Astrocyte (in vitro differentiated cells and primary cell): ENCODE measurements at regions not wholly inside any gene's neighbourhood (a gene's known extent, or its start where the extent isn't known, plus 50 kb on each side); places are given as distances from the start of the nearest gene placed in this dataset.

Experiments
- DNase-seq: peaks from one replicate; pipeline ENCODE4 v3.0.0-alpha.2; 2010; ENCODE audit warnings: low read depth
- FAIRE-seq: peaks from 2 replicates; lab custom pipeline; 2011; peaks lifted over from hg19 to GRCh38; lab: Jason Lieb, UNC
- H2AFZ ChIP-seq: 2 replicates; pipeline ENCODE4 v1.6.0; 2012; ENCODE audit warnings: low read depth, low read length, inconsistent platforms
- H3K27ac ChIP-seq: 2 replicates; pipeline ENCODE4 v1.5.1; 2011; ENCODE audit warnings: low read depth, low read length, inconsistent platforms
- H3K27me3 ChIP-seq: 2 replicates; pipeline ENCODE4 v1.6.0; 2011; ENCODE audit warnings: low read length, inconsistent platforms; ENCODE audit not compliant: insufficient read depth
- H3K36me3 ChIP-seq: 2 replicates; pipeline ENCODE4 v1.5.1; 2011; ENCODE audit warnings: low read length, inconsistent platforms; ENCODE audit not compliant: insufficient read depth
- H3K4me1 ChIP-seq: 2 replicates; pipeline ENCODE4 v1.5.1; 2011; ENCODE audit warnings: low read length, inconsistent platforms; ENCODE audit not compliant: insufficient read depth
- H3K4me2 ChIP-seq: 2 replicates; pipeline ENCODE4 v1.6.0; 2012; ENCODE audit warnings: low read length, inconsistent platforms
- H3K4me3 ChIP-seq: 2 replicates; pipeline ENCODE4 v1.5.1; 2011; ENCODE audit warnings: low read depth, mild to moderate bottlenecking, low read length, inconsistent platforms; ENCODE audit not compliant: insufficient read depth
- H3K79me2 ChIP-seq: 2 replicates; pipeline ENCODE4 v1.6.0; 2012; ENCODE audit warnings: mild to moderate bottlenecking, low read length, inconsistent platforms; ENCODE audit not compliant: insufficient read depth
- H3K9ac ChIP-seq: 2 replicates; pipeline ENCODE4 v1.6.0; 2012; ENCODE audit warnings: mild to moderate bottlenecking, low read length, inconsistent platforms
- H3K9me3 ChIP-seq: 2 replicates; pipeline ENCODE4 v1.5.1; 2012; ENCODE audit warnings: low read depth, mild to moderate bottlenecking, low read length, inconsistent platforms; ENCODE audit not compliant: insufficient read depth
- H4K20me1 ChIP-seq: 2 replicates; pipeline ENCODE4 v1.6.0; 2012; ENCODE audit warnings: low read length, inconsistent platforms; ENCODE audit not compliant: insufficient read depth
- H3K27ac Mint-ChIP-seq: one replicate; pipeline ENCODE4 v1.8.0; 2021; ENCODE audit warnings: mild to moderate bottlenecking, mixed read lengths; ENCODE audit not compliant: unreplicated experiment
- H3K27me3 Mint-ChIP-seq: one replicate; pipeline ENCODE4 v1.8.0; 2021; ENCODE audit warnings: low read depth, mixed read lengths; ENCODE audit not compliant: unreplicated experiment
- H3K36me3 Mint-ChIP-seq: one replicate; pipeline ENCODE4 v1.8.0; 2021; ENCODE audit warnings: low read depth, mixed read lengths; ENCODE audit not compliant: unreplicated experiment
- H3K4me1 Mint-ChIP-seq: one replicate; pipeline ENCODE4 v1.8.0; 2021; ENCODE audit warnings: low read depth, mixed read lengths; ENCODE audit not compliant: unreplicated experiment
- H3K4me3 Mint-ChIP-seq: one replicate; pipeline ENCODE4 v1.8.0; 2021; ENCODE audit warnings: mild to moderate bottlenecking, moderate library complexity, mixed read lengths; ENCODE audit not compliant: unreplicated experiment
- H3K9me3 Mint-ChIP-seq: one replicate; pipeline ENCODE4 v1.8.0; 2021; ENCODE audit warnings: mild to moderate bottlenecking, mixed read lengths; ENCODE audit not compliant: unreplicated experiment
- CTCF ChIP-seq: IDR thresholded peaks from 2 replicates; pipeline ENCODE4 v1.5.1; 2011; ENCODE audit warnings: low read depth, mild to moderate bottlenecking, inconsistent platforms, low read length, moderate library complexity; ENCODE audit not compliant: insufficient read depth
- EZH2 ChIP-seq: IDR thresholded peaks from 2 replicates; pipeline ENCODE4 v1.6.1; 2012; ENCODE audit warnings: mild to moderate bottlenecking, low read length, inconsistent platforms; ENCODE audit not compliant: insufficient read depth

- H3K4me1 Mint-ChIP-seq, result no peaks in the 10 kb centered on the region
- Histone ChIP-seq H3K79me2 (no peaks in the 10 kb centered on the region), H3K27ac (no peak overlapping the region), H2AFZ (no peak overlapping the region), H3K9ac (no peak overlapping the region), H4K20me1 (no peaks in the 10 kb centered on the region), H3K9me3 (no peaks in the 10 kb centered on the region), H3K27me3 (no peaks in the 10 kb centered on the region), H3K4me2 (no peak overlapping the region), H3K4me3 (no peak overlapping the region), H3K36me3 (no peaks in the 10 kb centered on the region), H3K4me1 (no peaks in the 10 kb centered on the region)
- no peaks in the 10 kb centered on the region for H3K36me3 Mint-ChIP-seq
- TF ChIP-seq CTCF (no peak), EZH2 (no peak)
- peak; percentile 57 for DNase-seq
- H3K4me3 Mint-ChIP-seq, result no peak overlapping the region
- H3K9me3 Mint-ChIP-seq, result no peaks in the 10 kb centered on the region
- H3K27me3 Mint-ChIP-seq, result peaks cover 7% of the 10 kb centered on the region
- no peak for FAIRE-seq
- H3K27ac Mint-ChIP-seq, result no peak overlapping the region
Measured at GRCh38 chr5:163614787-163615186, 109.4 kb downstream of the MAT2B start.

GRCh38 chr5:163619273-163619934 lies 114.0 kb downstream of the MAT2B start:
- Histone ChIP-seq H3K9me3 (no peaks in the 10 kb centered on the region), H2AFZ (no peak overlapping the region), H3K4me2 (no peak overlapping the region), H3K9ac (no peak overlapping the region), H3K79me2 (no peaks in the 10 kb centered on the region), H3K4me3 (no peak overlapping the region), H3K4me1 (no peaks in the 10 kb centered on the region), H4K20me1 (no peaks in the 10 kb centered on the region), H3K27me3 (no peaks in the 10 kb centered on the region), H3K27ac (no peak overlapping the region), H3K36me3 (no peaks in the 10 kb centered on the region)
- Mint-ChIP-seq H3K4me1 (no peaks in the 10 kb centered on the region), H3K36me3 (no peaks in the 10 kb centered on the region), H3K4me3 (no peak overlapping the region), H3K27ac (no peak overlapping the region), H3K27me3 (no peaks in the 10 kb centered on the region), H3K9me3 (no peaks in the 10 kb centered on the region)
- no peak for TF ChIP-seq EZH2
- no peak for FAIRE-seq
- no peak for DNase-seq

- H3K9me3 Mint-ChIP-seq, result no peaks in the 10 kb centered on the region
Measured at GRCh38 chr5:163619951-163620350, 114.5 kb downstream of the MAT2B start.

More at GRCh38 chr5:163619951-163620350, 114.5 kb downstream of the MAT2B start:
- Mint-ChIP-seq H3K4me1 (no peaks in the 10 kb centered on the region), H3K27me3 (no peaks in the 10 kb centered on the region), H3K27ac (no peak overlapping the region), H3K4me3 (no peak overlapping the region), H3K36me3 (no peaks in the 10 kb centered on the region)
- no peak for TF ChIP-seq CTCF
- no peak for TF ChIP-seq EZH2
- Histone ChIP-seq H3K9ac (no peak overlapping the region), H3K4me1 (no peaks in the 10 kb centered on the region), H4K20me1 (no peaks in the 10 kb centered on the region), H3K79me2 (no peaks in the 10 kb centered on the region), H3K9me3 (no peaks in the 10 kb centered on the region), H3K4me2 (no peak overlapping the region), H3K4me3 (no peak overlapping the region), H2AFZ (no peak overlapping the region), H3K27ac (no peak overlapping the region), H3K27me3 (no peaks in the 10 kb centered on the region), H3K36me3 (no peaks in the 10 kb centered on the region)
- DNase-seq, result no peak
- no peak for FAIRE-seq
